SU-DHL-6 (cell line): ENCODE measurements at regions not wholly inside any gene's neighbourhood (a gene's known extent, or its start where the extent isn't known, plus 50 kb on each side); places are given as distances from the start of the nearest gene placed in this dataset.

ENCODE experiments used
- H2AFZ ChIP-seq: fragments of 200-600 bp; sonication (generic); 2 replicates; pipeline ENCODE4 v1.6.1; 2014; ENCODE audit warnings: low read depth, mild to moderate bottlenecking, moderate library complexity, mixed read lengths, antibody characterized with exemption, low read length; ENCODE audit not compliant: severe bottlenecking
- H3F3A ChIP-seq: fragments of 200-600 bp; shearing (Covaris generic); 2 replicates; pipeline ENCODE4 v1.6.0; 2016; ENCODE audit warnings: antibody characterized with exemption, mild to moderate bottlenecking; ENCODE audit not compliant: insufficient read depth
- H3K27ac ChIP-seq: fragments of 200-600 bp; sonication (generic); 2 replicates; pipeline ENCODE4 v1.5.1; 2016; ENCODE audit warnings: low read depth, mild to moderate bottlenecking, low read length, moderate library complexity, mixed read lengths
- H3K27me3 ChIP-seq: fragments of 200-600 bp; sonication (generic), shearing (Covaris generic); 2 replicates; pipeline ENCODE4 v1.6.0; 2014; ENCODE audit warnings: mild to moderate bottlenecking, low read length
- H3K36me3 ChIP-seq: fragments of 200-600 bp; sonication (generic); 2 replicates; pipeline ENCODE4 v1.6.1; 2014; ENCODE audit warnings: mild to moderate bottlenecking, low read length, mixed read lengths
- H3K4me2 ChIP-seq: fragments of 300-600, 200-600 bp; shearing (Covaris generic), sonication (generic); 2 replicates; pipeline ENCODE4 v1.6.0; 2014; ENCODE audit warnings: low read length, low read depth, mild to moderate bottlenecking; ENCODE audit not compliant: poor library complexity, severe bottlenecking
- H3K4me3 ChIP-seq: fragments of 200-600 bp; sonication (generic); 2 replicates; pipeline ENCODE4 v1.5.1; 2014; ENCODE audit warnings: antibody characterized with exemption, low read length, mild to moderate bottlenecking, mixed read lengths; ENCODE audit not compliant: insufficient read depth, poor library complexity, severe bottlenecking
- H3K79me2 ChIP-seq: fragments of 200-600 bp; sonication (generic); 2 replicates; pipeline ENCODE4 v1.6.1; 2014; ENCODE audit warnings: mild to moderate bottlenecking, low read length, moderate library complexity; ENCODE audit not compliant: insufficient read depth
- H3K9ac ChIP-seq: fragments of 200-600 bp; sonication (generic); 2 replicates; pipeline ENCODE4 v1.7.0; 2014; ENCODE audit warnings: mild to moderate bottlenecking, low read length
- H3K9me2 ChIP-seq: fragments of 200-600 bp; sonication (generic); replicated peaks from 2 replicates; pipeline ENCODE4 v1.6.1; 2014; ENCODE audit warnings: low read length; ENCODE audit not compliant: insufficient read depth
- H3K9me3 ChIP-seq: fragments of 200-600 bp; sonication (generic); 2 replicates; pipeline ENCODE4 v1.6.1; 2014; ENCODE audit warnings: low read length, mixed read lengths; ENCODE audit not compliant: insufficient read depth
- H4K20me1 ChIP-seq: fragments of 200-600 bp; sonication (generic); 2 replicates; pipeline ENCODE4 v1.6.1; 2014; ENCODE audit warnings: low read depth, mild to moderate bottlenecking, antibody characterized with exemption, low read length, moderate library complexity, mixed read lengths
- EZH2phosphoT487 ChIP-seq: fragments of 200-600 bp; sonication (generic), shearing (Covaris generic); conservative IDR thresholded peaks from 2 replicates; pipeline ENCODE4 v1.6.1; 2018; ENCODE audit warnings: mild to moderate bottlenecking, antibody characterized with exemption, low read length, moderate library complexity, mixed read lengths
- TF ChIP-seq, protein P1 (sequence below): fragments of 200-600 bp; sonication (generic); IDR thresholded peaks from one replicate; pipeline ENCODE4 v1.5.1; 2017; ENCODE audit warnings: antibody characterized with exemption, mild to moderate bottlenecking, low read length, moderate library complexity; ENCODE audit not compliant: insufficient read depth, poor library complexity, severe bottlenecking

DNA sequence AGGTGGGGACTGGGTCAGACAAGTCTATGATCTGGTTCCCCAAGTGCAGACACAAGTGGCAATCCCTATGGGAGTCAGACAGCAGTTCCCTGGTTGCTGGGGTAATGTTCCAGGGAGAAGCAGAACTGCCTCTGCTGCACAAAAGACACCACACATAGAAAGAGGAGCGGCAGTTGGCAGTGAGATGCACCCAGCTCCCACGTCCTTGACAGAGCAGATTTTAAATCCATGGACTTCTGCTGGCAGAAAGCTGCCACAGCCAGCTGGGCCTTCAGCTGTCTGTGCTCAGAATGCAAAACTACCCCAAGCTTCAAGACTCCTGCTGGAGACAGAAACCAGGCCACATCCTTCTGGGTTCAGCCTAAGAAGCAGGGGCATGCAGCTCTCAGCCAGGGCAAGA, 147.2 kb downstream of the ETAA1 start:
- H3K27ac ChIP-seq, result no peak overlapping the region
- TF ChIP-seq EZH2phosphoT487, result no peak
- TF ChIP-seq, protein P1, sequence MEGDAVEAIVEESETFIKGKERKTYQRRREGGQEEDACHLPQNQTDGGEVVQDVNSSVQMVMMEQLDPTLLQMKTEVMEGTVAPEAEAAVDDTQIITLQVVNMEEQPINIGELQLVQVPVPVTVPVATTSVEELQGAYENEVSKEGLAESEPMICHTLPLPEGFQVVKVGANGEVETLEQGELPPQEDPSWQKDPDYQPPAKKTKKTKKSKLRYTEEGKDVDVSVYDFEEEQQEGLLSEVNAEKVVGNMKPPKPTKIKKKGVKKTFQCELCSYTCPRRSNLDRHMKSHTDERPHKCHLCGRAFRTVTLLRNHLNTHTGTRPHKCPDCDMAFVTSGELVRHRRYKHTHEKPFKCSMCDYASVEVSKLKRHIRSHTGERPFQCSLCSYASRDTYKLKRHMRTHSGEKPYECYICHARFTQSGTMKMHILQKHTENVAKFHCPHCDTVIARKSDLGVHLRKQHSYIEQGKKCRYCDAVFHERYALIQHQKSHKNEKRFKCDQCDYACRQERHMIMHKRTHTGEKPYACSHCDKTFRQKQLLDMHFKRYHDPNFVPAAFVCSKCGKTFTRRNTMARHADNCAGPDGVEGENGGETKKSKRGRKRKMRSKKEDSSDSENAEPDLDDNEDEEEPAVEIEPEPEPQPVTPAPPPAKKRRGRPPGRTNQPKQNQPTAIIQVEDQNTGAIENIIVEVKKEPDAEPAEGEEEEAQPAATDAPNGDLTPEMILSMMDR, result no peak
- no peak overlapping the region for H3K9ac ChIP-seq
- no peak overlapping the region for H2AFZ ChIP-seq
- no peaks in the 10 kb centered on the region for H3K9me2 ChIP-seq
- H3K4me2 ChIP-seq, result no peak overlapping the region
- H3K36me3 ChIP-seq, result no peaks in the 10 kb centered on the region
- H3K9me3 ChIP-seq, result no peaks in the 10 kb centered on the region
- H3F3A ChIP-seq, result no peaks in the 10 kb centered on the region
- H3K27me3 ChIP-seq, result no peaks in the 10 kb centered on the region
- H4K20me1 ChIP-seq, result no peaks in the 10 kb centered on the region
- H3K4me3 ChIP-seq, result no peak overlapping the region
- no peaks in the 10 kb centered on the region for H3K79me2 ChIP-seq

GRCh38 chr2:67548317-67549201, 151.4 kb downstream of the ETAA1 start:
- no peak for TF ChIP-seq EZH2phosphoT487
- TF ChIP-seq, protein P1, result no peak

GRCh38 chr2:67559156-67559555, 162.0 kb downstream of the ETAA1 start:
- H3K9me3 ChIP-seq, result no peaks in the 10 kb centered on the region
- no peaks in the 10 kb centered on the region for H3K27me3 ChIP-seq
- H3K79me2 ChIP-seq, result no peaks in the 10 kb centered on the region
- H3K27ac ChIP-seq, result no peak overlapping the region
- no peak for TF ChIP-seq EZH2phosphoT487
- TF ChIP-seq, protein P1, result no peak
- H3K9ac ChIP-seq, result no peak overlapping the region
- no peak overlapping the region for H2AFZ ChIP-seq
- no peaks in the 10 kb centered on the region for H3F3A ChIP-seq
- H3K9me2 ChIP-seq, result no peaks in the 10 kb centered on the region
- H3K36me3 ChIP-seq, result no peaks in the 10 kb centered on the region
- no peak overlapping the region for H3K4me2 ChIP-seq
- H4K20me1 ChIP-seq, result no peaks in the 10 kb centered on the region
- no peak overlapping the region for H3K4me3 ChIP-seq

More at GRCh38 chr2:67548317-67549201, 151.4 kb downstream of the ETAA1 start:
- Histone ChIP-seq H4K20me1 (no peaks in the 10 kb centered on the region), H3K4me2 (no peak overlapping the region), H3K27me3 (no peaks in the 10 kb centered on the region), H3K9me3 (no peaks in the 10 kb centered on the region), H3K9me2 (no peaks in the 10 kb centered on the region), H3K9ac (no peak overlapping the region), H3K79me2 (no peaks in the 10 kb centered on the region), H3K27ac (no peak overlapping the region), H3K4me3 (no peak overlapping the region), H2AFZ (no peak overlapping the region), H3K36me3 (no peaks in the 10 kb centered on the region), H3F3A (no peaks in the 10 kb centered on the region)
